Endothelial cell of umbilical vein (primary cell): ENCODE measurements at regions not wholly inside any gene's neighbourhood (a gene's known extent, or its start where the extent isn't known, plus 50 kb on each side); places are given as distances from the start of the nearest gene placed in this dataset.

Source experiments
- BruUV-seq: library from RNA; stranded (reverse); fragments of 400-500 nt; replicated peaks from 2 replicates; lab custom pipeline; 2021; lab: Mats Ljungman, UMichigan
- CTCF ChIA-PET: fragments of 300-600, 350-600 bp; sonication (Branson Sonifier 250); formaldehyde crosslinking; loops from one replicate; lab custom pipeline; 2021; ENCODE audit warnings: antibody characterized with exemption, inconsistent platforms; lab: Charles Lee
- POLR2A ChIA-PET: fragments of 300-600, 350-600 bp; sonication (Branson Sonifier 250); formaldehyde crosslinking; loops from one replicate; lab custom pipeline; 2021; ENCODE audit warnings: antibody characterized with exemption, inconsistent platforms; lab: Charles Lee
- DNase-seq: peaks from one replicate; pipeline ENCODE4 v3.0.0-alpha.2; 2011; ENCODE audit warnings: low read depth, low spot score
- FAIRE-seq: peaks from 2 replicates; lab custom pipeline; 2011; peaks lifted over from hg19 to GRCh38; lab: Jason Lieb, UNC
- H2AFZ ChIP-seq: 2 replicates; pipeline ENCODE4 v1.6.0; 2012; ENCODE audit warnings: low read depth, low read length, control low read depth, inconsistent platforms
- H3K27ac ChIP-seq: 2 replicates; pipeline ENCODE4 v1.5.1; 2011; ENCODE audit warnings: low read depth, mild to moderate bottlenecking, control low read depth, low read length, moderate library complexity; ENCODE audit not compliant: insufficient read depth
- H3K27me3 ChIP-seq, 2 experiments: 2 replicates each; pipeline versions ENCODE4 v1.6.0 to v1.6.1; 2011; ENCODE audit warnings: low read length in 2 of 2, mixed read lengths in 1 of 2; ENCODE audit not compliant: control insufficient read depth in 2 of 2, insufficient read depth in 2 of 2
- H3K36me3 ChIP-seq, 2 experiments: 2 replicates in 1 of 2; 3 replicates in 1 of 2; pipeline ENCODE4 v1.5.1; 2011; ENCODE audit warnings: low read length in 2 of 2, mild to moderate bottlenecking in 1 of 2, moderate library complexity in 1 of 2; ENCODE audit not compliant: control insufficient read depth in 2 of 2, insufficient read depth in 2 of 2; ENCODE audit errors: extremely low read depth in 1 of 2
- H3K4me1 ChIP-seq: 3 replicates; pipeline ENCODE4 v1.5.1; 2011; ENCODE audit warnings: mild to moderate bottlenecking, low read length; ENCODE audit not compliant: control insufficient read depth, insufficient read depth; ENCODE audit errors: extremely low read depth
- H3K4me2 ChIP-seq: 2 replicates; pipeline ENCODE4 v1.6.1; 2011; ENCODE audit warnings: low read length, control low read depth, mixed read lengths; ENCODE audit not compliant: insufficient read depth
- H3K4me3 ChIP-seq, 3 experiments: fragments of 200-600 bp in 1 of 3; sonication (generic), shearing (Covaris generic) in 1 of 3; replicated peaks in 1 of 3; 2 replicates each; pipeline ENCODE4 v1.5.1; 2011 to 2016; ENCODE audit warnings: control low read depth in 3 of 3, low read length in 3 of 3, mild to moderate bottlenecking in 2 of 3, inconsistent platforms in 1 of 3, low read depth in 1 of 3, moderate library complexity in 1 of 3; ENCODE audit not compliant: insufficient read depth in 1 of 3
- H3K79me2 ChIP-seq: 2 replicates; pipeline ENCODE4 v1.6.0; 2012; ENCODE audit warnings: low read length, inconsistent platforms; ENCODE audit not compliant: control insufficient read depth, insufficient read depth
- H3K9ac ChIP-seq: replicated peaks from 2 replicates; pipeline ENCODE3; 2011; ENCODE audit warnings: low read length, control low read depth; ENCODE audit not compliant: insufficient read depth; ENCODE audit errors: extremely low read depth
- H3K9me1 ChIP-seq: replicated peaks from 3 replicates; pipeline ENCODE4 v1.6.0; 2011; ENCODE audit warnings: mild to moderate bottlenecking, low read length; ENCODE audit not compliant: control insufficient read depth, insufficient read depth; ENCODE audit errors: extremely low read depth
- H3K9me3 ChIP-seq: replicated peaks from 2 replicates; pipeline ENCODE4 v1.5.1; 2012; ENCODE audit warnings: low read length, inconsistent platforms; ENCODE audit not compliant: control insufficient read depth, insufficient read depth
- H4K20me1 ChIP-seq: replicated peaks from 2 replicates; pipeline ENCODE3; 2011; ENCODE audit warnings: mild to moderate bottlenecking, low read length; ENCODE audit not compliant: control insufficient read depth, insufficient read depth; ENCODE audit errors: extremely low read depth
- EZH2 ChIP-seq: IDR thresholded peaks from 2 replicates; pipeline ENCODE4 v1.6.1; 2012; ENCODE audit warnings: borderline replicate concordance, low read depth, mild to moderate bottlenecking, moderate library complexity, low read length, inconsistent platforms; ENCODE audit not compliant: severe bottlenecking
- FOS ChIP-seq: IDR thresholded peaks from 2 replicates; pipeline ENCODE4 v1.6.1; 2011; ENCODE audit warnings: mild to moderate bottlenecking, low read length, moderate library complexity, borderline replicate concordance; ENCODE audit not compliant: insufficient read depth
- GATA2 ChIP-seq: IDR thresholded peaks from 2 replicates; pipeline ENCODE4 v1.7.0; 2011; ENCODE audit warnings: low read depth, mild to moderate bottlenecking, moderate library complexity, mixed read lengths, low read length; ENCODE audit not compliant: insufficient read length, insufficient read depth
- JUN ChIP-seq: IDR thresholded peaks from 2 replicates; pipeline ENCODE4 v1.6.1; 2011; ENCODE audit warnings: borderline replicate concordance, low read depth; ENCODE audit not compliant: insufficient read length, insufficient read depth
- MYC ChIP-seq: IDR thresholded peaks from one replicate; pipeline ENCODE4 v1.6.1; 2011; ENCODE audit warnings: mild to moderate bottlenecking, low read depth, low read length
- POLR2A ChIP-seq: IDR thresholded peaks from 2 replicates; pipeline ENCODE4 v1.6.1; 2012; ENCODE audit warnings: low read depth, mild to moderate bottlenecking, control low read depth, low read length
- POLR2AphosphoS5 ChIP-seq: IDR thresholded peaks from 2 replicates; pipeline ENCODE4 v1.6.1; 2012; ENCODE audit warnings: low read depth, mild to moderate bottlenecking, control low read depth, low read length, moderate library complexity; ENCODE audit not compliant: insufficient read depth
- dilution Hi-C: fragments of 300-500 bp; cut with MboI; formaldehyde crosslinking; loops from one replicate; pipeline ENCODE4 v1.15.0; 2019; ENCODE audit warnings: low sequenced_read_pairs; ENCODE audit not compliant: extremely low pct_ligation_motif_present
- intact Hi-C: fragments of 100-400 bp; cut with micrococcal nuclease; formaldehyde crosslinking; loops from one replicate; pipeline ENCODE4 v1.10.0; 2022
- TF ChIP-seq, protein P1 (sequence below), 2 donors: IDR thresholded peaks; 1 replicate in 1 of 2; 2 replicates in 1 of 2; pipeline ENCODE4 v1.5.1; 2011; ENCODE audit warnings: low read length in 2 of 2, mild to moderate bottlenecking in 2 of 2, moderate library complexity in 2 of 2, control low read depth in 1 of 2, inconsistent platforms in 1 of 2, low read depth in 1 of 2; ENCODE audit not compliant: insufficient read depth in 1 of 2; ENCODE audit errors: extremely low read depth in 1 of 2
- TF ChIP-seq, protein P2 (sequence below): IDR thresholded peaks from 2 replicates; pipeline ENCODE4 v1.6.1; 2011; ENCODE audit not compliant: insufficient read depth, insufficient read length

DNA sequence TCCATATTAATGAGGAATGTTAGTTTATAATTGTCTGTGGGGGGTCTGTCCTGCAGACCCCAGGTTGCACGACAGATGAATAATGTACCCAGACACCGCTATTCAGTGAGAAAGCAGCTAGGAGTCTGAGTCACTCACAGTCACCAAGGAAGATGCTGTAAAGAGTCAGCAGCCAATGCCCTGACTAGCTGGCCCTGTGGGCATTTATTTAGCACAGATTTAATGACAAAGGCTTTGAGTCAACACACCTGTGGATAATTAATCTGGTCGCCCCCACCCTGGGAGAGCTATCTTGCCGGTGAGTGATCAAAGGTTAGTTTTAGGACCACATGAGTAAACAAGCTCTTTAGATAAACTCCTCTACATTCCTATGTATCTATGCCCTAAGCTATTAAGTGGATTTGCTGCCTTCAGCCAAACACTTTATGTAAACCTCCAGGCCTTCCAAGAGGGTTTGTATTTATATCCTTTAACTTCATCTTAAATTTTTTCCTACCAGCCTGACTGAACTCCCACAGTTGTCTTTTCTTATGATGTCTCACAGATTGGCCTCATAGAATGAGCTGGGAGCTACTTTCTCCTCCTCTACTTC is 180.0 kb upstream of the ADCY1 start:
- H3K27me3 ChIP-seq, result no peaks in the 10 kb centered on the region
- TF ChIP-seq POLR2AphosphoS5 (no peak), MYC (no peak), POLR2A (no peak), JUN (no peak), EZH2 (no peak), FOS (no peak), GATA2 (no peak)
- TF ChIP-seq, protein P1, sequence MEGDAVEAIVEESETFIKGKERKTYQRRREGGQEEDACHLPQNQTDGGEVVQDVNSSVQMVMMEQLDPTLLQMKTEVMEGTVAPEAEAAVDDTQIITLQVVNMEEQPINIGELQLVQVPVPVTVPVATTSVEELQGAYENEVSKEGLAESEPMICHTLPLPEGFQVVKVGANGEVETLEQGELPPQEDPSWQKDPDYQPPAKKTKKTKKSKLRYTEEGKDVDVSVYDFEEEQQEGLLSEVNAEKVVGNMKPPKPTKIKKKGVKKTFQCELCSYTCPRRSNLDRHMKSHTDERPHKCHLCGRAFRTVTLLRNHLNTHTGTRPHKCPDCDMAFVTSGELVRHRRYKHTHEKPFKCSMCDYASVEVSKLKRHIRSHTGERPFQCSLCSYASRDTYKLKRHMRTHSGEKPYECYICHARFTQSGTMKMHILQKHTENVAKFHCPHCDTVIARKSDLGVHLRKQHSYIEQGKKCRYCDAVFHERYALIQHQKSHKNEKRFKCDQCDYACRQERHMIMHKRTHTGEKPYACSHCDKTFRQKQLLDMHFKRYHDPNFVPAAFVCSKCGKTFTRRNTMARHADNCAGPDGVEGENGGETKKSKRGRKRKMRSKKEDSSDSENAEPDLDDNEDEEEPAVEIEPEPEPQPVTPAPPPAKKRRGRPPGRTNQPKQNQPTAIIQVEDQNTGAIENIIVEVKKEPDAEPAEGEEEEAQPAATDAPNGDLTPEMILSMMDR (IDR thresholded peaks at IDR 0.05; ENCODE audit: extremely low read depth in 1 of 2, insufficient read depth in 1 of 2, low read depth in 1 of 2, low read length in 2 of 2), result no peak
- TF ChIP-seq, protein P2, sequence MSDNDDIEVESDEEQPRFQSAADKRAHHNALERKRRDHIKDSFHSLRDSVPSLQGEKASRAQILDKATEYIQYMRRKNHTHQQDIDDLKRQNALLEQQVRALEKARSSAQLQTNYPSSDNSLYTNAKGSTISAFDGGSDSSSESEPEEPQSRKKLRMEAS, result no peak
- H3K9ac ChIP-seq, result no peak overlapping the region
- no peak overlapping the region for H3K4me3 ChIP-seq
- FAIRE-seq, result no peak
- no TSS peak for BruUV-seq
- intact Hi-C loops (no loop called here), dilution Hi-C loops (no loop called here)
- ChIA-PET CTCF (no interaction called here), POLR2A (no interaction called here)
- no peaks in the 10 kb centered on the region for H3K79me2 ChIP-seq
- no peaks in the 10 kb centered on the region for H3K36me3 ChIP-seq
- H3K4me1 ChIP-seq, result no peaks in the 10 kb centered on the region
- no peak overlapping the region for H3K27ac ChIP-seq
- no peaks in the 10 kb centered on the region for H3K9me1 ChIP-seq
- no peak overlapping the region for H2AFZ ChIP-seq
- no peak overlapping the region for H3K4me2 ChIP-seq
- DNase-seq, result no peak
- H4K20me1 ChIP-seq, result no peaks in the 10 kb centered on the region
- no peaks in the 10 kb centered on the region for H3K9me3 ChIP-seq
